ENCODE measurements at regions not wholly inside any gene's neighbourhood (a gene's known extent, or its start where the extent isn't known, plus 50 kb on each side); places are given as distances from the start of the nearest gene placed in this dataset.

DNA sequence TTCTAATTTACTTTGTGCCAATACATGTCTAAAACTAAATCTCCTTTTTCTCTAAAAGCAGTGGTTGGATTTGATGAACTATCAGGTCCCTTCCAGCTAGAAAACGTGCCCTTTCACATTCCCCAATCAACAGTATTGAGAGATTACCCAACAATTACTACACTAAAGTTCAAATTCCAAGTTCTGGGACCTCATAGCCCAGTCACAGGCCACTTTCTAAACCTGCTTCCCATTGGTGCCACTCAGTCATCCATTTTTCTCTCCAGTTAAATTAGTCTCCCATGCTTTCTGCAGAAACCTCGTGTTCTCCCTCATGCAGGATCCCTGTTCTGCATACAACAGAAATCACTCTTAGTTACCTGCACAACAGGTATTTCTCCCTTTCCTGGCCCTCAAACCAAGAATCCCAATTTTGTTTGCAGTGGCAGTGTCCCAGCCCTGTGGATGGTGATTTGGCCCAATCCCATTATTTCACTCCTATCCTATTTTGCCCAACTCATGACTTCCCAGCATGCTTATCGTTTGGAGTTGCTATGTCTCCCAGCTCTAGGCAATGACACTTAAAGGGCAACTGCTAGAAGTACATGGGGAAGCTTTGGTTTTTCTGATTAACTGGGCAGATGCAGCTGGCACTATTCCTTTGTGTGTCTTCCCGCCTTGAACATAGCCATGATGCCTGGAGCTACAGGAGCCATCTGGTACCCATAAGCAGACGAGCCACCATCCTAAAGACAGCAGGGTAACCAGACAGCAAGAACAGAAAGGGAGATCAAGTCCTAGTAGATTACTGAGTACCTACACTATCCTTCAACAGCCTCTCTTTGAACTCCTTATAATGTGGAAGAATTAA is 224.2 kb downstream of the MINAR1 start:
- H3K4me3 ChIP-seq, result no peak overlapping the region
- H3K36me3 ChIP-seq, result no peaks in the 10 kb centered on the region
- intact Hi-C loops (cut with DNase I; ENCODE audit: low total_unique reads), result no loop called here
- TF ChIP-seq POLR2A (IDR thresholded peaks at IDR 0.05), result no peak
- TF ChIP-seq, protein P1, sequence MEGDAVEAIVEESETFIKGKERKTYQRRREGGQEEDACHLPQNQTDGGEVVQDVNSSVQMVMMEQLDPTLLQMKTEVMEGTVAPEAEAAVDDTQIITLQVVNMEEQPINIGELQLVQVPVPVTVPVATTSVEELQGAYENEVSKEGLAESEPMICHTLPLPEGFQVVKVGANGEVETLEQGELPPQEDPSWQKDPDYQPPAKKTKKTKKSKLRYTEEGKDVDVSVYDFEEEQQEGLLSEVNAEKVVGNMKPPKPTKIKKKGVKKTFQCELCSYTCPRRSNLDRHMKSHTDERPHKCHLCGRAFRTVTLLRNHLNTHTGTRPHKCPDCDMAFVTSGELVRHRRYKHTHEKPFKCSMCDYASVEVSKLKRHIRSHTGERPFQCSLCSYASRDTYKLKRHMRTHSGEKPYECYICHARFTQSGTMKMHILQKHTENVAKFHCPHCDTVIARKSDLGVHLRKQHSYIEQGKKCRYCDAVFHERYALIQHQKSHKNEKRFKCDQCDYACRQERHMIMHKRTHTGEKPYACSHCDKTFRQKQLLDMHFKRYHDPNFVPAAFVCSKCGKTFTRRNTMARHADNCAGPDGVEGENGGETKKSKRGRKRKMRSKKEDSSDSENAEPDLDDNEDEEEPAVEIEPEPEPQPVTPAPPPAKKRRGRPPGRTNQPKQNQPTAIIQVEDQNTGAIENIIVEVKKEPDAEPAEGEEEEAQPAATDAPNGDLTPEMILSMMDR (IDR thresholded peaks at IDR 0.05), result no peak
- DNase-seq, result no peak
- no peaks in the 10 kb centered on the region for H3K4me1 ChIP-seq
- H3K9me3 ChIP-seq, result no peaks in the 10 kb centered on the region
- no peaks in the 10 kb centered on the region for H3K27me3 ChIP-seq
- no peak overlapping the region for H3K27ac ChIP-seq

DNA sequence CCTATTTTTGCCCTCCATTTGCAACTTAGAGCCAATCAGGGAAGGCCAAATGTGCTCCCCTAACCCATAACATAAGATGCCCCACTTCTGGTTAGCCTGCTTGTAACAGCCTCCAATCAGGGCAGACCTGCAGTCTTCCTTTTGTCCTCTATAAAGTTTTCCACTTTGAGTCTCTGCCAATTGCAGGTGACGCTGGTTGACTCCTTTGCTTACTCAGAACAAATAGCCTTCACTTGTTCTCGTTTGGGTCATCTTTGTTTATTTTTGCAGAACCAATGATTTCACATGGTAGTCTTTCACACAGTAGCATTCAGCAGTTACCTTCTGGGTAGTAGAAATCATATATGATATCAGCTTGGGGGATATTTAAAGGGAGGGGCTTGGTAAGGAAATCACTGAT is 225.6 kb downstream of the MINAR1 start:
- H3K4me1 ChIP-seq, result no peaks in the 10 kb centered on the region
- no peaks in the 10 kb centered on the region for H3K27me3 ChIP-seq
- H3K4me3 ChIP-seq, result no peak overlapping the region
- no peak for DNase-seq
- TF ChIP-seq, protein P1 (IDR thresholded peaks at IDR 0.05), result no peak
- TF ChIP-seq POLR2A (IDR thresholded peaks at IDR 0.05), result no peak
- no peak overlapping the region for H3K27ac ChIP-seq
- H3K36me3 ChIP-seq, result no peaks in the 10 kb centered on the region
- intact Hi-C loops (cut with DNase I; ENCODE audit: low total_unique reads), result no loop called here
- H3K9me3 ChIP-seq, result no peaks in the 10 kb centered on the region

GRCh38 chr15:79659691-79660090 is 227.6 kb downstream of the MINAR1 start:
- DNase-seq, result no peak
- no peak overlapping the region for H3K27ac ChIP-seq
- no peaks in the 10 kb centered on the region for H3K9me3 ChIP-seq
- TF ChIP-seq, protein P1 (IDR thresholded peaks at IDR 0.05), result no peak
- no peak for TF ChIP-seq POLR2A (IDR thresholded peaks at IDR 0.05)
- intact Hi-C loops (cut with DNase I; ENCODE audit: low total_unique reads), result no loop called here
- no peaks in the 10 kb centered on the region for H3K4me1 ChIP-seq
- no peaks in the 10 kb centered on the region for H3K36me3 ChIP-seq
- H3K4me3 ChIP-seq, result no peak overlapping the region
- no peaks in the 10 kb centered on the region for H3K27me3 ChIP-seq

- no peaks in the 10 kb centered on the region for H3K36me3 ChIP-seq
- intact Hi-C loops (cut with DNase I; ENCODE audit: low total_unique reads), result no loop called here
- H3K4me3 ChIP-seq, result no peak overlapping the region
- no peaks in the 10 kb centered on the region for H3K4me1 ChIP-seq
- no peak for DNase-seq
- H3K27me3 ChIP-seq, result no peaks in the 10 kb centered on the region
- H3K27ac ChIP-seq, result no peak overlapping the region
- H3K9me3 ChIP-seq, result no peaks in the 10 kb centered on the region
- no peak for TF ChIP-seq POLR2A (IDR thresholded peaks at IDR 0.05)
- TF ChIP-seq, protein P1 (IDR thresholded peaks at IDR 0.05), result no peak
Observed at GRCh38 chr15:79661411-79661810, 229.3 kb downstream of the MINAR1 start.

DNA sequence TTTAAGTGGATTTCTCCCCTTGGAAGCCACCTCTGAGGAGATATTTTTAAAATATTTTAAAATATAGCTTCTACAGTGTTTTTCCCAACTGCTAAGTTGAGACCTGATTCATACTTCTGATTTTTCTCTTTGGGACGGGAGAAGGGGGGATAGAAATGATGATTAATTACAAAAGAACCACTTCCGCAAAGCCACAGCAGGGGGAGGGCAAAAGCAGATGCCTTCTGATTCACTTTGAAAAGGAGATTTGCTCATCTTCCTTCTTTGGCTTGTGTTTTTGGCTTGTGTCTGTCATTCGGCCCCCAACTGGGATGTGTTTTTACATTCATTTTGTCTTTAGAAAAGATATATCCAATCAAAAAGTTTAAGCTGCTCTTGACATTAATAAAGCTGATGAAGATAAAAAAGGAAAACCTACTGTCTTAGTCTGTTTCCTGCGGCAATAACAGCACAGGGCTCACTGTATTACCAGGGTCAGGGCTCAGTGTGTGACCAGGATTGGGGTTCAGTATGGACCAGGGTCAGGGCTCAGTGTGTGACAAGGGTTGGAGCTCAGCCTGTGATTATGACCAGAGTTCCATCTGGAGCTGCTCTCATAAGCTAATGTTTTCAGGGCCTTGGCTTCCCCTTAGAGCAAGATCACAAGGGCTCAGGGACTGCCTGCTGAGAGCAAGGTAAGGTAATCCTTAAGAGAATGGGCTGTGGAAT is 223.2 kb downstream of the MTHFS start:
- intact Hi-C loops (cut with DNase I; ENCODE audit: low total_unique reads), result no loop called here
- DNase-seq, result no peak
- Histone ChIP-seq H3K27ac (no peak overlapping the region), H3K36me3 (no peaks in the 10 kb centered on the region), H3K9me3 (no peaks in the 10 kb centered on the region), H3K27me3 (no peaks in the 10 kb centered on the region), H3K4me1 (no peaks in the 10 kb centered on the region), H3K4me3 (no peak overlapping the region)
- TF ChIP-seq POLR2A (IDR thresholded peaks at IDR 0.05), result no peak
- TF ChIP-seq, protein P1 (IDR thresholded peaks at IDR 0.05), result no peak

All from uterus (tissue), 3 donors.